Inferior parietal cortex (tissue), 1 donor: ENCODE measurements at regions not wholly inside any gene's neighbourhood (a gene's known extent, or its start where the extent isn't known, plus 50 kb on each side); places are given as distances from the start of the nearest gene placed in this dataset.
A peak's percentile ranks its signal among the peaks of the same experiment; 100 is the strongest.

Source experiments
- DNase-seq: peaks from one replicate; pipeline ENCODE4 v3.0.0-alpha.2; 2016; ENCODE audit errors: extremely low spot score

- no peak for DNase-seq
Observed at GRCh38 chr16:85491058-85491771, 121.9 kb upstream of the GSE1 start.

GRCh38 chr16:85491798-85492294 is 121.3 kb upstream of the GSE1 start:
- peak; percentile 31 for DNase-seq

- no peak for DNase-seq
Observed at GRCh38 chr16:85492295-85492864, 120.7 kb upstream of the GSE1 start.

- no peak for DNase-seq
Observed at GRCh38 chr16:85494315-85494714, 118.8 kb upstream of the GSE1 start.

GRCh38 chr16:85495259-85495658 is 117.9 kb upstream of the GSE1 start:
- no peak for DNase-seq

- DNase-seq, result no peak
Observed at GRCh38 chr16:85495823-85496538, 117.1 kb upstream of the GSE1 start.

- DNase-seq, result no peak
Observed at GRCh38 chr16:85497622-85498314, 115.4 kb upstream of the GSE1 start.

- DNase-seq, result no peak
Observed at GRCh38 chr16:85498607-85499006, 114.5 kb upstream of the GSE1 start.

- DNase-seq, result no peak
Observed at GRCh38 chr16:85500220-85500619, 112.9 kb upstream of the GSE1 start.

GRCh38 chr16:85501900-85502299 is 111.2 kb upstream of the GSE1 start:
- DNase-seq, result no peak

- no peak for DNase-seq
Observed at GRCh38 chr16:85502357-85502756, 110.8 kb upstream of the GSE1 start.

- no peak for DNase-seq
Observed at GRCh38 chr16:85503679-85504231, 109.4 kb upstream of the GSE1 start.

GRCh38 chr16:85504242-85504641 is 108.9 kb upstream of the GSE1 start:
- no peak for DNase-seq

- DNase-seq, result no peak
Observed at GRCh38 chr16:85505794-85506634, 107.1 kb upstream of the GSE1 start.

- DNase-seq, result no peak
Observed at GRCh38 chr16:85506635-85506911, 106.5 kb upstream of the GSE1 start.

GRCh38 chr16:85507342-85507741 is 105.8 kb upstream of the GSE1 start:
- no peak for DNase-seq

GRCh38 chr16:85508388-85508787 is 104.7 kb upstream of the GSE1 start:
- no peak for DNase-seq

GRCh38 chr16:85508993-85509392 is 104.1 kb upstream of the GSE1 start:
- no peak for DNase-seq

- DNase-seq, result no peak
Observed at GRCh38 chr16:85510041-85510659, 103.0 kb upstream of the GSE1 start.

GRCh38 chr16:85511938-85512807 is 100.9 kb upstream of the GSE1 start:
- no peak for DNase-seq
